Trophoblast cell (in vitro differentiated cells and primary cell): ENCODE measurements at regions not wholly inside any gene's neighbourhood (a gene's known extent, or its start where the extent isn't known, plus 50 kb on each side); places are given as distances from the start of the nearest gene placed in this dataset.

Source experiments
- DNase-seq, 2 donors: peaks; one replicate each; pipeline ENCODE4 v3.0.0-alpha.2; 2016
- H2AFZ ChIP-seq: 2 replicates; pipeline ENCODE4 v1.6.1; 2013; ENCODE audit warnings: low read length, moderate library complexity, mild to moderate bottlenecking; ENCODE audit not compliant: insufficient read depth, poor library complexity
- H2AK5ac ChIP-seq: 2 replicates; pipeline ENCODE4 v1.6.1; 2013; ENCODE audit warnings: mild to moderate bottlenecking, low read length
- H2BK120ac ChIP-seq: 2 replicates; pipeline ENCODE4 v1.6.1; 2013; ENCODE audit warnings: low read length, mild to moderate bottlenecking, moderate library complexity; ENCODE audit not compliant: insufficient read depth, poor library complexity
- H2BK12ac ChIP-seq: 2 replicates; pipeline ENCODE4 v1.6.1; 2013; ENCODE audit warnings: mild to moderate bottlenecking, low read length, moderate library complexity
- H2BK5ac ChIP-seq: 2 replicates; pipeline ENCODE4 v1.6.1; 2013; ENCODE audit warnings: low read length, low read depth, moderate library complexity, mild to moderate bottlenecking; ENCODE audit not compliant: poor library complexity
- H3K14ac ChIP-seq: 2 replicates; pipeline ENCODE4 v1.6.1; 2013; ENCODE audit warnings: mild to moderate bottlenecking, low read length
- H3K18ac ChIP-seq: 2 replicates; pipeline ENCODE4 v1.6.1; 2013; ENCODE audit warnings: mild to moderate bottlenecking, low read length
- H3K23ac ChIP-seq: 2 replicates; pipeline ENCODE4 v1.6.1; 2013; ENCODE audit warnings: low read length
- H3K27ac ChIP-seq: 2 replicates; pipeline ENCODE4 v1.5.1; 2013; ENCODE audit warnings: low read depth, mild to moderate bottlenecking, inconsistent platforms, low read length, moderate library complexity
- H3K27me3 ChIP-seq: 2 replicates; pipeline ENCODE4 v1.6.1; 2013; ENCODE audit warnings: inconsistent platforms, mild to moderate bottlenecking, low read length, moderate library complexity; ENCODE audit not compliant: insufficient read depth
- H3K36me3 ChIP-seq, 2 experiments: 1 replicate in 1 of 2; 2 replicates in 1 of 2; pipeline ENCODE4 v1.6.1; 2013; ENCODE audit warnings: low read length in 2 of 2, mild to moderate bottlenecking in 2 of 2, moderate library complexity in 1 of 2; ENCODE audit not compliant: insufficient read depth in 2 of 2, control insufficient read depth in 1 of 2
- H3K4ac ChIP-seq: 2 replicates; pipeline ENCODE4 v1.6.1; 2013; ENCODE audit warnings: low read depth, mild to moderate bottlenecking, low read length, moderate library complexity
- H3K4me1 ChIP-seq, 2 experiments: 1 replicate in 1 of 2; 2 replicates in 1 of 2; pipeline ENCODE4 v1.6.1; 2013; ENCODE audit warnings: low read length in 2 of 2, mild to moderate bottlenecking in 2 of 2, moderate library complexity in 1 of 2; ENCODE audit not compliant: insufficient read depth in 2 of 2, control insufficient read depth in 1 of 2
- H3K4me2 ChIP-seq: 2 replicates; pipeline ENCODE4 v1.6.1; 2013; ENCODE audit warnings: inconsistent platforms, mild to moderate bottlenecking, low read length, moderate library complexity
- H3K4me3 ChIP-seq: 2 replicates; pipeline ENCODE4 v1.5.1; 2013; ENCODE audit warnings: mild to moderate bottlenecking, low read depth, low read length, inconsistent platforms
- H3K79me1 ChIP-seq: one replicate; pipeline ENCODE4 v1.6.1; 2013; ENCODE audit warnings: low read length
- H3K79me2 ChIP-seq: 2 replicates; pipeline ENCODE4 v1.6.1; 2013; ENCODE audit warnings: low read length, mild to moderate bottlenecking; ENCODE audit not compliant: control insufficient read depth, insufficient read depth, poor library complexity
- H3K9ac ChIP-seq: 2 replicates; pipeline ENCODE4 v1.6.1; 2013; ENCODE audit warnings: mild to moderate bottlenecking, low read length
- H3K9me3 ChIP-seq: 2 replicates; pipeline ENCODE4 v1.6.1; 2013; ENCODE audit warnings: low read depth, mild to moderate bottlenecking, control low read depth, inconsistent platforms, low read length; ENCODE audit not compliant: insufficient read depth
- H4K12ac ChIP-seq: 2 replicates; pipeline ENCODE4 v1.6.1; 2013; ENCODE audit warnings: low read depth, mild to moderate bottlenecking, low read length, moderate library complexity
- H4K8ac ChIP-seq: 2 replicates; pipeline ENCODE4 v1.6.1; 2013; ENCODE audit warnings: low read depth, mild to moderate bottlenecking, low read length, moderate library complexity
- H4K91ac ChIP-seq: one replicate; pipeline ENCODE4 v1.6.1; 2013; ENCODE audit warnings: low read depth, mild to moderate bottlenecking, low read length, moderate library complexity
- WGBS: extraction: QIAGEN DNeasy Blood & Tissue Kit; methylation state at CpG from one replicate; pipeline ENCODE4 v1.1.7; 2013; ENCODE audit warnings: missing lambda C conversion rate; ENCODE audit not compliant: insufficient read length, insufficient coverage; ENCODE audit errors: extremely low coverage; 5-methylcytosine and 5-hydroxymethylcytosine counted together

DNA sequence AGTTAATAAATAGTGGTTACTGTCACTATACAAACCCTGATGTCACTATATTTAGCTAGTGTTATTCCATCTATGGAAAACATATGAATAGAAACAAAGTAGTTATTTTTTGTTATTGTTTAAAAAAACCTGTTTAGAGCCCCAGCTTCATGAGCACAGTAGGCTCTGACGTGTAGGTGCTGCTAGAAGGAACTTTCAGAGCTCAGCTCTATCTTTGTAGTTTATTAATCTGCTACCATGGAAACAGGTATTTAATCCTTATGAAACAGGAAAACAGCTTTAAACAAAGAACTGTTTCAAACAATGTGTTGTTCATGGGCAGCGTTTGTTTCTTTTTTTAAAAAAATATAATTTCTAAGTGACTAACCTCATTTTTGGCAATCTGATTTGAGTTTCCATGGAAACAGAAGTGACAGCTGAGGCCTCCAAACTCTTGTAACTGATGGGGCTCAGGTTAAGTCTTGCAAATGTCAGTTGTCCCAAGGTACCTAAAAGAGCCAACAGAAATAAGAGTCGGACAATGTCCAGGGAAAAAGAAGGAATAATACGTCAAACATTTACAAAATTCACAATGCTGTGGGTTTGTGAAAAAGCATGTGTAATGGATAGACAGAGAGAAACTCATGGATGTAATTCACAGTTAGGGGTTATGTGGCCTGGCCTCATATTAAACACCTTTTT is 162.0 kb upstream of the C21orf91 start:
- Histone ChIP-seq H4K8ac (no peak overlapping the region), H2BK120ac (no peak overlapping the region), H3K4me1 (no peaks in the 10 kb centered on the region), H3K79me1 (no peaks in the 10 kb centered on the region), H4K91ac (no peak overlapping the region), H3K9me3 (no peaks in the 10 kb centered on the region), H3K36me3 (no peaks in the 10 kb centered on the region), H3K23ac (no peak overlapping the region), H3K9ac (no peak overlapping the region), H3K79me2 (no peaks in the 10 kb centered on the region), H3K14ac (no peak overlapping the region), H2AK5ac (no peak overlapping the region), H4K12ac (no peak overlapping the region), H3K4me3 (no peak overlapping the region), H3K4me2 (no peak overlapping the region), H3K18ac (no peak overlapping the region), H3K27me3 (no peaks in the 10 kb centered on the region), H2BK5ac (no peak overlapping the region), H2AFZ (no peak overlapping the region), H3K4ac (no peak overlapping the region), H2BK12ac (no peak overlapping the region), H3K27ac (no peak overlapping the region)
- DNase-seq = no peak
- WGBS = no CpG with 5 or more reads among the region's 4 CpGs

DNA sequence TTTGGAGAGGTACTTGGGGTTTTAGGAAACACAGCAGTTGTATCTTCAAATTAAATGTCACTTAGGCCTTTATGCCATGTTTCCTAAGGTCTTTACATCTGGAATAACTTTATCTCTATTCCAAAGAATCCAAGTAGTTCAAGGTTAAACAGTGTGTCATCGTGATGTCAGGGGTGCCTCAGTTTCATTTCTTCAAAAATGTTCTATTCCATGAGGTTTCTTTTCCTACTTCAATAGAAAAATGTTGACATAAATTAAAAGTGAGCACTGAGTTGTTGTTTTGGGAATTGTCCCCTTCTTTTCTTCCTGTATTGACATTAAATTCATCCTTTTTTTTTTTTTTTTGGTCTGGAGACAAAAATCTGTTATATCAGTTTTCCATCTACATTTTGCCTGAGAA is 160.6 kb upstream of the C21orf91 start:
- Histone ChIP-seq H3K18ac (no peak overlapping the region), H3K4me3 (no peak overlapping the region), H4K12ac (no peak overlapping the region), H2BK120ac (no peak overlapping the region), H3K9ac (no peak overlapping the region), H3K9me3 (no peaks in the 10 kb centered on the region), H4K8ac (no peak overlapping the region), H2AFZ (no peak overlapping the region), H3K36me3 (no peaks in the 10 kb centered on the region), H3K14ac (no peak overlapping the region), H2BK5ac (no peak overlapping the region), H3K79me1 (no peaks in the 10 kb centered on the region), H2AK5ac (no peak overlapping the region), H3K79me2 (no peaks in the 10 kb centered on the region), H3K4ac (no peak overlapping the region), H4K91ac (no peak overlapping the region), H3K27ac (no peak overlapping the region), H3K27me3 (no peaks in the 10 kb centered on the region), H2BK12ac (no peak overlapping the region), H3K23ac (no peak overlapping the region), H3K4me1 (no peaks in the 10 kb centered on the region), H3K4me2 (no peak overlapping the region)
- WGBS = no CpG with 5 or more reads among the region's 1 CpG
- DNase-seq = no peak

DNA sequence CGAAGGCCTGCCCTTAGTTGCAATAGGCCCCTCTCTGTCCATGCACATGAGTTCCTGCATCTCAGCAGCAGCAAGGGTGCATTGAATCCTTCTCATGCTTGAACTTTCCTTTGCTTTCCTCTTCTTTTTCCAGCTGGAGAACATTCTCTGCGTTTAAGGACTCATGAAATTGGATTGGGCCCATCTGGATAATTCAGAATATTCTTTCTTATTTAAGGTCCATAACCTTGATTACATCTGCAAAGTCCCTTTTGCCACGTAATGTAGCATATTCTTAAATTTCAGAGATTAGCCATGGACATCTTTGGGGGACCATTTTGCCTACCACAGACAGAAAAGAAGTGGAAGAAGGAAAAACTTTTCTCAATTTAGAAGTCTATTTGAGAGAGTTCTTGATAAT is 159.7 kb upstream of the C21orf91 start:
- no peak overlapping the region for H3K14ac ChIP-seq
- no peak overlapping the region for H4K12ac ChIP-seq
- H2AK5ac ChIP-seq = no peak overlapping the region
- H2BK12ac ChIP-seq = no peak overlapping the region
- H3K9ac ChIP-seq = no peak overlapping the region
- H3K79me1 ChIP-seq = no peaks in the 10 kb centered on the region
- no peak overlapping the region for H3K18ac ChIP-seq
- no peak overlapping the region for H4K91ac ChIP-seq
- H3K4me1 ChIP-seq = no peaks in the 10 kb centered on the region
- H3K9me3 ChIP-seq = no peaks in the 10 kb centered on the region
- H3K4me2 ChIP-seq = no peak overlapping the region
- no peaks in the 10 kb centered on the region for H3K36me3 ChIP-seq
- no peak overlapping the region for H3K23ac ChIP-seq
- no peak overlapping the region for H2BK5ac ChIP-seq
- H3K79me2 ChIP-seq = no peaks in the 10 kb centered on the region
- H3K27me3 ChIP-seq = no peaks in the 10 kb centered on the region
- no peak for DNase-seq
- no peak overlapping the region for H2BK120ac ChIP-seq
- H3K4ac ChIP-seq = no peak overlapping the region
- no peak overlapping the region for H3K27ac ChIP-seq
- no peak overlapping the region for H4K8ac ChIP-seq
- H2AFZ ChIP-seq = no peak overlapping the region
- H3K4me3 ChIP-seq = no peak overlapping the region
- no CpG with 5 or more reads among the region's 3 CpGs for WGBS

DNA sequence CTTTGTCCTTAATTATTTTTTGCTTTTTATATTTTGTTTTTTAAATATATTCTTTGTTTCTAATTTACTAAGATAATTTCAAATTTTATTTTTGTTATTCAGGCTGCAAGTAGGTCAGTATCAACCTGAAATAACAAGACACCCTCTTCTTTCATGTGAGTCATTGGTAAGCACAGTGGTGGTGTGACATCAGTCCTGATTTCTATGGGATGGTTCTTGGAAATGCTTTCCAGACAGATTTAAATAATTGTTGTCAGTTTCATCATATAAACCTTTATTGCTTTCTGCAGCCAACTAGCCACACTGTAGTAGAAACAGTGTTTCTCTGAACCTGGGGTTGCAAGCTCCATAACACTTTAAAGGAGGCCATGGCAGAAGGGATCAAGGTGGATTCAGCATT is 157.5 kb upstream of the C21orf91 start:
- Histone ChIP-seq H2AFZ (no peak overlapping the region), H3K4me2 (no peak overlapping the region), H3K79me1 (no peaks in the 10 kb centered on the region), H3K36me3 (no peaks in the 10 kb centered on the region), H3K27me3 (no peaks in the 10 kb centered on the region), H3K4me3 (no peak overlapping the region), H3K23ac (no peak overlapping the region), H3K14ac (no peak overlapping the region), H3K27ac (no peak overlapping the region), H3K4ac (no peak overlapping the region), H4K91ac (no peak overlapping the region), H2AK5ac (no peak overlapping the region), H3K18ac (no peak overlapping the region), H4K8ac (no peak overlapping the region), H3K79me2 (no peaks in the 10 kb centered on the region), H2BK12ac (no peak overlapping the region), H3K9ac (no peak overlapping the region), H4K12ac (no peak overlapping the region), H3K9me3 (no peaks in the 10 kb centered on the region), H2BK120ac (no peak overlapping the region), H3K4me1 (no peaks in the 10 kb centered on the region), H2BK5ac (no peak overlapping the region)
- no peak for DNase-seq
